ENCODE measurements at regions not wholly inside any gene's neighbourhood (a gene's known extent, or its start where the extent isn't known, plus 50 kb on each side); places are given as distances from the start of the nearest gene placed in this dataset.

DNA sequence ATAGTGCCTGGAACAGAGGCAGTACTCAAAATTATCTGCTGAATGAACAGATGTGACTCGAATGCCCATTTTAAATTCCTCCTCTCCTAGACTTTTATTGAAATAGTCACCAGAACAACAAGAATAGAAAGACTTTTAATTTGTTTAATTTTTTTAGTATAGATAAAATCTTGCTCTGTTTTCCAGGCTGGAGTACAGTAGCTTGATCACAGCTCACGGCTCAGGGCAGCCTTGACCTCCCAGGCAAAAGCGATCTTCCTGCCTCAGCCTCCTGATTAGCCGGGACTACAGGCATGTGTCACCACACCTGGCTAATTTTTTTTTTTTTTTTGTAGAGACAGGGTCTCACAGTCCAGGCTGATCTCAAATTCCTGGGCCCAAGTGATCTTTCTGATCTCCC is 120.9 kb upstream of the FREM2 start:
- no peak for DNase-seq (ENCODE audit: extremely low spot score, unreplicated experiment)
- H3K36me3 Mint-ChIP-seq (ENCODE audit: unreplicated experiment): no peaks in the 10 kb centered on the region
- TF ChIP-seq, protein P1, sequence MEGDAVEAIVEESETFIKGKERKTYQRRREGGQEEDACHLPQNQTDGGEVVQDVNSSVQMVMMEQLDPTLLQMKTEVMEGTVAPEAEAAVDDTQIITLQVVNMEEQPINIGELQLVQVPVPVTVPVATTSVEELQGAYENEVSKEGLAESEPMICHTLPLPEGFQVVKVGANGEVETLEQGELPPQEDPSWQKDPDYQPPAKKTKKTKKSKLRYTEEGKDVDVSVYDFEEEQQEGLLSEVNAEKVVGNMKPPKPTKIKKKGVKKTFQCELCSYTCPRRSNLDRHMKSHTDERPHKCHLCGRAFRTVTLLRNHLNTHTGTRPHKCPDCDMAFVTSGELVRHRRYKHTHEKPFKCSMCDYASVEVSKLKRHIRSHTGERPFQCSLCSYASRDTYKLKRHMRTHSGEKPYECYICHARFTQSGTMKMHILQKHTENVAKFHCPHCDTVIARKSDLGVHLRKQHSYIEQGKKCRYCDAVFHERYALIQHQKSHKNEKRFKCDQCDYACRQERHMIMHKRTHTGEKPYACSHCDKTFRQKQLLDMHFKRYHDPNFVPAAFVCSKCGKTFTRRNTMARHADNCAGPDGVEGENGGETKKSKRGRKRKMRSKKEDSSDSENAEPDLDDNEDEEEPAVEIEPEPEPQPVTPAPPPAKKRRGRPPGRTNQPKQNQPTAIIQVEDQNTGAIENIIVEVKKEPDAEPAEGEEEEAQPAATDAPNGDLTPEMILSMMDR (IDR thresholded peaks at IDR 0.05): no peak
- peaks cover 8% of the 10 kb centered on the region for H3K9me3 Mint-ChIP-seq (ENCODE audit: unreplicated experiment)
- peaks cover 10% of the 10 kb centered on the region for H3K27me3 Mint-ChIP-seq (ENCODE audit: unreplicated experiment)
- no peaks in the 10 kb centered on the region for H3K4me1 Mint-ChIP-seq (ENCODE audit: unreplicated experiment)
- H3K4me3 Mint-ChIP-seq (ENCODE audit: unreplicated experiment): no peak overlapping the region
- H3K27ac Mint-ChIP-seq (ENCODE audit: unreplicated experiment): no peak overlapping the region

DNA sequence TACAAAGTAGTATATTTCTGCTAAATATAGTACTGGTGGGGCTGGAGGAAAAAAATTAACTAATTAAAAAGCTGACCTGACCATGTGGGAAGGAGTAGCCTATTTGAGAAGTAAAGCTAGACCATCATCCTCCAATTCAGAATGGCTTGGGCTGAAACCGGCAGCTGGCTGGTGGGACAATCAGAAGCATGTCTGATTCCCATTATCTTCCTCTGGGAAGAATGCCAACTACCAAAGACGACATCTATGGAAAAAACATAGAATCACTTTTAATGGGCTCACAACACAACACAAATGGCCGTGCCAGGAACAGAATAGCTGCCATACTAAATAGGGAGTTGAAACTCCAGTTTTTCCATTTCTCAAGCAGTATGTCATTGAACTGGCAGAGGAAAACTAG is 120.4 kb upstream of the FREM2 start:
- TF ChIP-seq, protein P1 (IDR thresholded peaks at IDR 0.05): no peak
- Mint-ChIP-seq H3K4me3 (ENCODE audit: unreplicated experiment) (no peak overlapping the region), H3K27ac (ENCODE audit: unreplicated experiment) (no peak overlapping the region), H3K36me3 (ENCODE audit: unreplicated experiment) (no peaks in the 10 kb centered on the region), H3K9me3 (ENCODE audit: unreplicated experiment) (peaks cover 8% of the 10 kb centered on the region), H3K27me3 (ENCODE audit: unreplicated experiment) (peaks cover 10% of the 10 kb centered on the region), H3K4me1 (ENCODE audit: unreplicated experiment) (no peaks in the 10 kb centered on the region)
- no peak for DNase-seq (ENCODE audit: extremely low spot score, unreplicated experiment)

DNA sequence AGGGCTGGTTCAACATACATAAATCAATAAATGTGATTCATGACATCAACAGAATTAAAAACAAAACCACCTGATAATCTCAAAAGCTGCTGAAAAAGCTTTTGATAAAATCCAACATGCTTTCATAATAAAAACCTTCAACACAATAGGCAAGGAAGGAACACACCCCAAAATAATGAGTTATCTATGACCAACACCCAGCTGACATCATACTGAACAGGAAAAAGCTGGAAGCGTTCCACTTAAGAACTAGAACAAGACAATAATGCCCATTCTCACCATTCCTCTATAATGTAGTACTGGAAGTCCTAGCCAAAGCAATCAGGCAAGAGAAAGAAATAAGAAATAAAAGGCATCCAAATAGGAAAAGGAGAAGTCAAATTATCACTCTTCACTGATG is 116.2 kb upstream of the FREM2 start:
- H3K4me1 Mint-ChIP-seq (ENCODE audit: unreplicated experiment): no peaks in the 10 kb centered on the region
- H3K27me3 Mint-ChIP-seq (ENCODE audit: unreplicated experiment): peaks cover 6% of the 10 kb centered on the region
- peaks cover 8% of the 10 kb centered on the region for H3K9me3 Mint-ChIP-seq (ENCODE audit: unreplicated experiment)
- no peaks in the 10 kb centered on the region for H3K36me3 Mint-ChIP-seq (ENCODE audit: unreplicated experiment)
- DNase-seq (ENCODE audit: extremely low spot score, unreplicated experiment): no peak
- no peak overlapping the region for H3K4me3 Mint-ChIP-seq (ENCODE audit: unreplicated experiment)
- H3K27ac Mint-ChIP-seq (ENCODE audit: unreplicated experiment): no peak overlapping the region
- TF ChIP-seq, protein P1 (IDR thresholded peaks at IDR 0.05): no peak

DNA sequence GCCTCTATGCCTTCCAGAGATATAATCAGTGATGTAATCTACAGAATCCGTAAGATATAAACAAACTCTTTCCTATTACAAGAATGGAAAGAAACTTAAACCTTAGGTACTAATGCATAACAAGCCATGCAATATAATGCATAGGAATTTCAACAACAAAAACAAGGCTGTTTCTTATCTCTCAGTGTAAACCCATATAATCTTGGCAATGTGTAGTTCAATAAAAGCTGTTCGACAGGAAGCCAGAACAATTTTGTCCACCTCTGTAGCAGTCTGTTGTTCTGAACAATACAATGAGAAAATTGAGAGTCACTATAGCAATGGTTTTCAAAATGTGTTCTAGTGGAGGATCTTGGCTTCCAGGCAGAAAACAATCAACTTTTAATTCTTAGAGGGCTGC is 111.5 kb upstream of the FREM2 start:
- H3K36me3 Mint-ChIP-seq (ENCODE audit: unreplicated experiment): no peaks in the 10 kb centered on the region
- H3K27me3 Mint-ChIP-seq (ENCODE audit: unreplicated experiment): peaks cover 8% of the 10 kb centered on the region
- H3K9me3 Mint-ChIP-seq (ENCODE audit: unreplicated experiment): peaks cover under 1% of the 10 kb centered on the region
- H3K4me1 Mint-ChIP-seq (ENCODE audit: unreplicated experiment): no peaks in the 10 kb centered on the region
- DNase-seq (ENCODE audit: extremely low spot score, unreplicated experiment): no peak
- H3K4me3 Mint-ChIP-seq (ENCODE audit: unreplicated experiment): no peak overlapping the region
- TF ChIP-seq, protein P1 (IDR thresholded peaks at IDR 0.05): no peak
- no peak overlapping the region for H3K27ac Mint-ChIP-seq (ENCODE audit: unreplicated experiment)

DNA sequence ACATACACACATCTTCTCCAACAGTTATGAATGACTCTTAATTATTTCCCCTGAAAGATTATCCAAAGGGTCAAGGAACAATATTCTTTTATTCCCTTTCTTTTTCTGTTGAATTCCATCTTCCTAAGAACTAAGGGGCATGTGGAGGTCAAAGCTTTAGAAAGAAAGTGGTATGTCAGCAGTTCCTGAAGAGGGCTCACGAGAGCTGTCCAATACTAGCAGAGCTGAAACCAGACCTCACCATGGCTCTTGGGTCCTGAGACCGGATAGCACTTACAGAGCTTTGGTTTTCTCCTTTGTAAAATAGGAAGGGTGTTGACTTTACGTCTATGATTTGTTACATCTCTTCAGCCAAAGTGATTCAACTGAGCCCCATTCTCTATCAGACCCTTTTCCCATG is 109.8 kb upstream of the FREM2 start:
- H3K9me3 Mint-ChIP-seq (ENCODE audit: unreplicated experiment): no peaks in the 10 kb centered on the region
- no peak for DNase-seq (ENCODE audit: extremely low spot score, unreplicated experiment)
- H3K27ac Mint-ChIP-seq (ENCODE audit: unreplicated experiment): no peak overlapping the region
- H3K27me3 Mint-ChIP-seq (ENCODE audit: unreplicated experiment): peaks cover 8% of the 10 kb centered on the region
- H3K36me3 Mint-ChIP-seq (ENCODE audit: unreplicated experiment): no peaks in the 10 kb centered on the region
- TF ChIP-seq, protein P1 (IDR thresholded peaks at IDR 0.05): no peak
- H3K4me3 Mint-ChIP-seq (ENCODE audit: unreplicated experiment): no peak overlapping the region
- H3K4me1 Mint-ChIP-seq (ENCODE audit: unreplicated experiment): no peaks in the 10 kb centered on the region

Data from osteocyte (in vitro differentiated cells).